MM.1S (cell line): ENCODE measurements at regions not wholly inside any gene's neighbourhood (a gene's known extent, or its start where the extent isn't known, plus 50 kb on each side); places are given as distances from the start of the nearest gene placed in this dataset.

ENCODE experiments used
- EZH2 ChIP-seq: fragments of 300-600 bp; sonication (generic); optimal IDR thresholded peaks from 2 replicates; pipeline ENCODE3; 2017; ENCODE audit warnings: low read depth, mild to moderate bottlenecking, antibody characterized with exemption, low read length, mixed read lengths
- TF ChIP-seq, protein P1 (sequence below): fragments of 300-600 bp; sonication (generic); IDR thresholded peaks from 2 replicates; pipeline ENCODE4 v1.5.1; 2016; ENCODE audit warnings: antibody characterized with exemption, low read length, mixed read lengths

DNA sequence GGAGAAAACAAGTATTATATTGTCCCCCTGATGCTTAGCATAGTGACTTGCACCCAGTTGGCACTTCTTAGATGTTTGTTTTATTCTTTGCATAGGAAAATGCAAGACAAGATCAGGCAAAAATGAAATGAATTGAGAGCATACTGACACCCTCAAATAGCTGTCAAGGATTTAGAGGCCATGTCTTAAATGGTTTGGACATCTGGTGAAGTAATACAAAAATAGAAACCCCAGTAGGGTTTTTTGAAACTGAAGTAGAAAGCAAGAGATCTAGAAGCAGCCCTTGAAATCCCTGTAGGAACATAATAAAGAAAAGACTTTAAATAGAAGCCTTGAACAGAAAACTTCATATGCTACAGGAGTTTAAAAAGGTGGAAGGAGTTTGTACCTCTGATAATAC lies 174.3 kb downstream of the ANXA1 start:
- TF ChIP-seq EZH2: no peak
- TF ChIP-seq, protein P1, sequence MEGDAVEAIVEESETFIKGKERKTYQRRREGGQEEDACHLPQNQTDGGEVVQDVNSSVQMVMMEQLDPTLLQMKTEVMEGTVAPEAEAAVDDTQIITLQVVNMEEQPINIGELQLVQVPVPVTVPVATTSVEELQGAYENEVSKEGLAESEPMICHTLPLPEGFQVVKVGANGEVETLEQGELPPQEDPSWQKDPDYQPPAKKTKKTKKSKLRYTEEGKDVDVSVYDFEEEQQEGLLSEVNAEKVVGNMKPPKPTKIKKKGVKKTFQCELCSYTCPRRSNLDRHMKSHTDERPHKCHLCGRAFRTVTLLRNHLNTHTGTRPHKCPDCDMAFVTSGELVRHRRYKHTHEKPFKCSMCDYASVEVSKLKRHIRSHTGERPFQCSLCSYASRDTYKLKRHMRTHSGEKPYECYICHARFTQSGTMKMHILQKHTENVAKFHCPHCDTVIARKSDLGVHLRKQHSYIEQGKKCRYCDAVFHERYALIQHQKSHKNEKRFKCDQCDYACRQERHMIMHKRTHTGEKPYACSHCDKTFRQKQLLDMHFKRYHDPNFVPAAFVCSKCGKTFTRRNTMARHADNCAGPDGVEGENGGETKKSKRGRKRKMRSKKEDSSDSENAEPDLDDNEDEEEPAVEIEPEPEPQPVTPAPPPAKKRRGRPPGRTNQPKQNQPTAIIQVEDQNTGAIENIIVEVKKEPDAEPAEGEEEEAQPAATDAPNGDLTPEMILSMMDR: no peak
